Panc1 (cell line): ENCODE measurements at regions not wholly inside any gene's neighbourhood (a gene's known extent, or its start where the extent isn't known, plus 50 kb on each side); places are given as distances from the start of the nearest gene placed in this dataset.

Experiments
- ATAC-seq: fragments of 200-7000 bp; cut with Tn5 transposase; 2 replicates; pipeline ENCODE4 v1.9.1; 2020; ENCODE audit warnings: mild to moderate bottlenecking, moderate library complexity
- BruUV-seq: library from RNA; stranded (reverse); fragments of 400-500 nt; replicated peaks from 2 replicates; lab custom pipeline; 2021; lab: Mats Ljungman, UMichigan
- CTCF ChIA-PET: fragments of 300-600 bp; sonication (Branson Sonifier 250); formaldehyde crosslinking; loops from one replicate; lab custom pipeline; 2022; ENCODE audit warnings: antibody characterized with exemption; lab: Charles Lee
- POLR2A ChIA-PET: fragments of 300-600 bp; sonication (Branson Sonifier 250); formaldehyde crosslinking; loops from one replicate; lab custom pipeline; 2022; ENCODE audit warnings: antibody characterized with exemption; lab: Charles Lee
- DNase-seq: peaks from one replicate; pipeline ENCODE4 v3.0.0-alpha.2; 2010; ENCODE audit warnings: low read depth, low spot score
- H3K27ac ChIP-seq: 2 replicates; pipeline ENCODE4 v1.5.1; 2011; ENCODE audit warnings: mild to moderate bottlenecking, low read length, inconsistent platforms
- H3K27me3 ChIP-seq: fragments of 200-500 bp; sonication (Bioruptor generic); 2 replicates; pipeline ENCODE4 v1.6.0; 2014; ENCODE audit warnings: low read length, inconsistent platforms; ENCODE audit not compliant: control insufficient read depth, insufficient read depth
- H3K36me3 ChIP-seq: fragments of 200-500 bp; sonication (Bioruptor generic); 2 replicates; pipeline ENCODE4 v1.5.1; 2014; ENCODE audit warnings: inconsistent platforms, mild to moderate bottlenecking, low read length, moderate library complexity; ENCODE audit not compliant: control insufficient read depth, insufficient read depth
- H3K4me1 ChIP-seq: 2 replicates; pipeline ENCODE4 v1.5.1; 2011; ENCODE audit warnings: inconsistent platforms, mild to moderate bottlenecking, low read length, moderate library complexity; ENCODE audit not compliant: control insufficient read depth, insufficient read depth
- H3K4me3 ChIP-seq, 2 experiments: 2 replicates each; pipeline ENCODE4 v1.5.1; 2011 to 2012; ENCODE audit warnings: low read depth in 2 of 2, low read length in 2 of 2, mild to moderate bottlenecking in 2 of 2, inconsistent platforms in 1 of 2, moderate library complexity in 1 of 2
- H3K9me3 ChIP-seq: fragments of 200-500 bp; sonication (Bioruptor generic); 2 replicates; pipeline ENCODE4 v1.5.1; 2014; ENCODE audit warnings: low read depth, mild to moderate bottlenecking, inconsistent platforms, low read length, moderate library complexity; ENCODE audit not compliant: control insufficient read depth, insufficient read depth
- POLR2AphosphoS5 ChIP-seq: IDR thresholded peaks from 2 replicates; pipeline ENCODE4 v1.6.1; 2012; ENCODE audit warnings: mild to moderate bottlenecking, low read depth, low read length, moderate library complexity
- SIN3A ChIP-seq: IDR thresholded peaks from 2 replicates; pipeline ENCODE4 v1.6.1; 2012; ENCODE audit warnings: low read depth, mild to moderate bottlenecking, low read length, moderate library complexity, borderline replicate concordance; ENCODE audit not compliant: insufficient read depth
- TCF7L2 ChIP-seq: IDR thresholded peaks from 2 replicates; pipeline ENCODE4 v1.6.1; 2011; ENCODE audit warnings: mild to moderate bottlenecking, low read depth, low read length, inconsistent platforms
- in situ Hi-C: cut with HindIII; loops from 2 replicates; pipeline ENCODE4 v1.10.0; 2016; ENCODE audit warnings: low sequenced_read_pairs, low pct_unique_long_range_greater_than_20kb
- intact Hi-C: fragments of 100-400 bp; cut with micrococcal nuclease; formaldehyde crosslinking; loops from one replicate; pipeline ENCODE4 v1.10.0; 2022; ENCODE audit not compliant: unreplicated experiment
- TF ChIP-seq, protein P1 (sequence below): fragments of 450-650 bp; IDR thresholded peaks from 2 replicates; pipeline ENCODE4 v1.5.1; 2017; ENCODE audit warnings: mild to moderate bottlenecking
- TF ChIP-seq, protein P2 (sequence below), 2 experiments: IDR thresholded peaks; 2 replicates each; pipeline ENCODE4 v1.6.1; 2011 to 2012; ENCODE audit warnings: low read depth in 2 of 2, control low read depth in 1 of 2, low read length in 1 of 2, mild to moderate bottlenecking in 1 of 2, moderate library complexity in 1 of 2; ENCODE audit not compliant: insufficient read depth in 1 of 2

DNA sequence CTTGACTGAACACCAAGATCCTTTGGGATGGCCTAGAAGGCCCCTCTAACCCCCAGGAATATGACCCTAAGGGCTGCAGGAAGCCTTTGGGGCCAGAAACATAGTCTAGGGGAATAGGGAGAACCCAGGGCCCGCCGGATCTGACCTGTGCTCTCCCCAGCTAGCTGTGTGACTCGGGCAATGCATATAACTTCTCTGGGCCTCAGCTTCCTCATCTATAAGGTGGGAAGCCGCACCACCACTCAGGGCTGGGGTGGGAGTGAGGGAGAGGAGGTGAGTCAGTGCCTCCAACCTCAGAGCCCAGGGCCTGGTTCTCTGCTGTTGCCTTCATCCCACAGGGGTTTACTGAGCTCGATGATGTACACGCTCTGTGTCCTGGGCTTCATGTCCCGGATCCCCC is 434.4 kb downstream of the PTPRU start:
- ChIA-PET POLR2A (no interaction called here), CTCF (no interaction called here)
- H3K4me3 ChIP-seq, result no peak overlapping the region
- no peak overlapping the region for H3K27ac ChIP-seq
- no peaks in the 10 kb centered on the region for H3K4me1 ChIP-seq
- DNase-seq (no peak), ATAC-seq (no peak)
- BruUV-seq, result no TSS peak
- H3K9me3 ChIP-seq, result no peaks in the 10 kb centered on the region
- intact Hi-C loops (no loop called here), in situ Hi-C loops (no loop called here)
- H3K36me3 ChIP-seq, result no peaks in the 10 kb centered on the region
- TF ChIP-seq, protein P1, sequence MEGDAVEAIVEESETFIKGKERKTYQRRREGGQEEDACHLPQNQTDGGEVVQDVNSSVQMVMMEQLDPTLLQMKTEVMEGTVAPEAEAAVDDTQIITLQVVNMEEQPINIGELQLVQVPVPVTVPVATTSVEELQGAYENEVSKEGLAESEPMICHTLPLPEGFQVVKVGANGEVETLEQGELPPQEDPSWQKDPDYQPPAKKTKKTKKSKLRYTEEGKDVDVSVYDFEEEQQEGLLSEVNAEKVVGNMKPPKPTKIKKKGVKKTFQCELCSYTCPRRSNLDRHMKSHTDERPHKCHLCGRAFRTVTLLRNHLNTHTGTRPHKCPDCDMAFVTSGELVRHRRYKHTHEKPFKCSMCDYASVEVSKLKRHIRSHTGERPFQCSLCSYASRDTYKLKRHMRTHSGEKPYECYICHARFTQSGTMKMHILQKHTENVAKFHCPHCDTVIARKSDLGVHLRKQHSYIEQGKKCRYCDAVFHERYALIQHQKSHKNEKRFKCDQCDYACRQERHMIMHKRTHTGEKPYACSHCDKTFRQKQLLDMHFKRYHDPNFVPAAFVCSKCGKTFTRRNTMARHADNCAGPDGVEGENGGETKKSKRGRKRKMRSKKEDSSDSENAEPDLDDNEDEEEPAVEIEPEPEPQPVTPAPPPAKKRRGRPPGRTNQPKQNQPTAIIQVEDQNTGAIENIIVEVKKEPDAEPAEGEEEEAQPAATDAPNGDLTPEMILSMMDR, result no peak
- TF ChIP-seq SIN3A, result no peak
- TF ChIP-seq TCF7L2, result no peak
- TF ChIP-seq, protein P2, sequence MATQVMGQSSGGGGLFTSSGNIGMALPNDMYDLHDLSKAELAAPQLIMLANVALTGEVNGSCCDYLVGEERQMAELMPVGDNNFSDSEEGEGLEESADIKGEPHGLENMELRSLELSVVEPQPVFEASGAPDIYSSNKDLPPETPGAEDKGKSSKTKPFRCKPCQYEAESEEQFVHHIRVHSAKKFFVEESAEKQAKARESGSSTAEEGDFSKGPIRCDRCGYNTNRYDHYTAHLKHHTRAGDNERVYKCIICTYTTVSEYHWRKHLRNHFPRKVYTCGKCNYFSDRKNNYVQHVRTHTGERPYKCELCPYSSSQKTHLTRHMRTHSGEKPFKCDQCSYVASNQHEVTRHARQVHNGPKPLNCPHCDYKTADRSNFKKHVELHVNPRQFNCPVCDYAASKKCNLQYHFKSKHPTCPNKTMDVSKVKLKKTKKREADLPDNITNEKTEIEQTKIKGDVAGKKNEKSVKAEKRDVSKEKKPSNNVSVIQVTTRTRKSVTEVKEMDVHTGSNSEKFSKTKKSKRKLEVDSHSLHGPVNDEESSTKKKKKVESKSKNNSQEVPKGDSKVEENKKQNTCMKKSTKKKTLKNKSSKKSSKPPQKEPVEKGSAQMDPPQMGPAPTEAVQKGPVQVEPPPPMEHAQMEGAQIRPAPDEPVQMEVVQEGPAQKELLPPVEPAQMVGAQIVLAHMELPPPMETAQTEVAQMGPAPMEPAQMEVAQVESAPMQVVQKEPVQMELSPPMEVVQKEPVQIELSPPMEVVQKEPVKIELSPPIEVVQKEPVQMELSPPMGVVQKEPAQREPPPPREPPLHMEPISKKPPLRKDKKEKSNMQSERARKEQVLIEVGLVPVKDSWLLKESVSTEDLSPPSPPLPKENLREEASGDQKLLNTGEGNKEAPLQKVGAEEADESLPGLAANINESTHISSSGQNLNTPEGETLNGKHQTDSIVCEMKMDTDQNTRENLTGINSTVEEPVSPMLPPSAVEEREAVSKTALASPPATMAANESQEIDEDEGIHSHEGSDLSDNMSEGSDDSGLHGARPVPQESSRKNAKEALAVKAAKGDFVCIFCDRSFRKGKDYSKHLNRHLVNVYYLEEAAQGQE (IDR thresholded peaks at IDR 0.05; ENCODE audit: insufficient read depth in 1 of 2, low read depth in 2 of 2, low read length in 1 of 2), result no peak
- TF ChIP-seq POLR2AphosphoS5, result no peak
- H3K27me3 ChIP-seq, result peaks cover 11% of the 10 kb centered on the region

DNA sequence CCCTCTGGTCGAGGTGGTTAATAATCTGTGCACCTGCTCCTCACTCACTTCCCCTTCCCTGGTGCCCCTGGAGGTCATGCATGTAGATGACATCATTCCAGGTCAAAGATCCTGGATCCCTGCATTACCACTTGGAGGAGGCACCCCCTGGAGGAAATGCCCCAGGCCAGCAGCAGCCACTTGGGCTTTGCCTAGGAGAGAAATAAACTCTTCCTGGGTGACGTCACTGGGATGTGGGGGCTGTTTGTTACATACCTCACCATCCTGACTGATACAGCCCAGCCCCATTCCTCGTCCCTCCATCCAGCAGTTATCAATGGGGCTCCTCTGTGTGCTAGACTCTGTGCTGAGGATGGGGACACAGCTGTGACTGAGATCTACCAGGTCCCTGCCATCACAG is 433.6 kb downstream of the PTPRU start:
- no peak for ATAC-seq
- H3K4me3 ChIP-seq, result no peak overlapping the region
- no TSS peak for BruUV-seq
- in situ Hi-C loops, result no loop called here
- POLR2A ChIA-PET, result no interaction called here
- intact Hi-C loops, result no loop called here
- no peaks in the 10 kb centered on the region for H3K36me3 ChIP-seq
- H3K4me1 ChIP-seq, result no peaks in the 10 kb centered on the region
- H3K9me3 ChIP-seq, result no peaks in the 10 kb centered on the region
- TF ChIP-seq SIN3A (no peak), TCF7L2 (no peak), POLR2AphosphoS5 (no peak)
- TF ChIP-seq, protein P1, result no peak
- TF ChIP-seq, protein P2 (IDR thresholded peaks at IDR 0.05; ENCODE audit: insufficient read depth in 1 of 2, low read depth in 2 of 2, low read length in 1 of 2), result no peak
- no peak overlapping the region for H3K27ac ChIP-seq
- peaks cover 11% of the 10 kb centered on the region for H3K27me3 ChIP-seq
- CTCF ChIA-PET, result no interaction called here
- no peak for DNase-seq
